ENCODE measurements at regions not wholly inside any gene's neighbourhood (a gene's known extent, or its start where the extent isn't known, plus 50 kb on each side); places are given as distances from the start of the nearest gene placed in this dataset.

DNA sequence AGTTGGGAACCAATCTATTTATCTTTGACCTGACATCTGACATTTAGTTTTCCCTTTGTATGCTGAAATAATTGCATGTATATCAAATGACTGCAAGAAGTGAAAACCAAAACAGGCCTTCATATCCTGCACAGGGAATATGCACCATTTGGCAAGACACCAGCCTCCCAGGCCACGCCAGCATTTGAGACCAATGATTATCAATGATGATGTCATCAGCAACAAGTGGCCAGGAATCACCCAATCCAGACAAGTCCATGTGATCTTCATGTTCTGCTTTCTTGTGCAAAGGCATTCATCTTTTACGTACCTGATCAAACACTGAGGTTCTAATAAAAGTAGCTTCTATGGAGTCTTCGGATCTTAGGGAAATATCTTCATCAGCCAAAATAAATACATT lies 107.4 kb upstream of the TENT5A start:
- TF ChIP-seq, protein P1, sequence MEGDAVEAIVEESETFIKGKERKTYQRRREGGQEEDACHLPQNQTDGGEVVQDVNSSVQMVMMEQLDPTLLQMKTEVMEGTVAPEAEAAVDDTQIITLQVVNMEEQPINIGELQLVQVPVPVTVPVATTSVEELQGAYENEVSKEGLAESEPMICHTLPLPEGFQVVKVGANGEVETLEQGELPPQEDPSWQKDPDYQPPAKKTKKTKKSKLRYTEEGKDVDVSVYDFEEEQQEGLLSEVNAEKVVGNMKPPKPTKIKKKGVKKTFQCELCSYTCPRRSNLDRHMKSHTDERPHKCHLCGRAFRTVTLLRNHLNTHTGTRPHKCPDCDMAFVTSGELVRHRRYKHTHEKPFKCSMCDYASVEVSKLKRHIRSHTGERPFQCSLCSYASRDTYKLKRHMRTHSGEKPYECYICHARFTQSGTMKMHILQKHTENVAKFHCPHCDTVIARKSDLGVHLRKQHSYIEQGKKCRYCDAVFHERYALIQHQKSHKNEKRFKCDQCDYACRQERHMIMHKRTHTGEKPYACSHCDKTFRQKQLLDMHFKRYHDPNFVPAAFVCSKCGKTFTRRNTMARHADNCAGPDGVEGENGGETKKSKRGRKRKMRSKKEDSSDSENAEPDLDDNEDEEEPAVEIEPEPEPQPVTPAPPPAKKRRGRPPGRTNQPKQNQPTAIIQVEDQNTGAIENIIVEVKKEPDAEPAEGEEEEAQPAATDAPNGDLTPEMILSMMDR (IDR thresholded peaks at IDR 0.05), result no peak
- no peak for ATAC-seq (ENCODE audit: low FRiP score)
- no peak for DNase-seq (ENCODE audit: low spot score)

DNA sequence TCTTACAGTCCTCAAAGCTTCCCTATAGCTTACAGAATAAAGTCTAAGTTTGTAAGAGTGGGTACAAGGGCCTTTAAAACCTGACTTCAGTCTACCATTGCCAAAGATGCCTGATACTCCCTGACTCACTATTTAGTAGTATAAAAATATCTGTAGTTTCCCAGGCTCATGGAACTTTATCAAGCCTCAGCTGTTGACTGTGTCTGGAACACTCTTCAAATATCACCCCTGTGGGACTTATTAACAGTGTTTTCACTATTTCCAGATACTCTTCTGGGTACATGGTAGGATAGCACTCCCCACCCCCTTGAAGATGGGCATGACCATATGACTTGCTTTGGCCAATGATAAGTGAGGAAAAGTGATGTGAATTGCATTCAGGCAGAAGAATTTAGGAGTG lies 105.3 kb upstream of the TENT5A start:
- TF ChIP-seq, protein P1 (IDR thresholded peaks at IDR 0.05), result no peak
- DNase-seq (ENCODE audit: low spot score), result no peak
- no peak for ATAC-seq (ENCODE audit: low FRiP score)

DNA sequence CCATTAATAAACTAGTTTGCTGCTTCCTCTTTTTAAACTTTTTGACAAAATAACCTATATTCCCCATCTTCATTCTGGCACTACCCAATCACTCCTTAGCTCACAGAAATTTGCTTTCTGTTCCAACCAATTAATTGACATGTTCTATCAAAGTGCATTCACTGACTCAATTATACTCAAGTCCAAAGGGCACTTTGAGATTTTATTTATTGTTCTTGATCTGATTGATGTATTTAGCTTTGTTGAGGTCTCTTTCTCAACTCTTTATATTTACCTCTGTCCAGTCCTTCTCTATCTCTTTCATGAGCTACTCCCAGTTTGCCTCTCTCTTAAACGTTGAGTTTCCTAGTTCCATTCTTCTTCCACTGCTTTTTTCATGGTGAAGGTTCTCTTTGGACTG lies 104.4 kb upstream of the TENT5A start:
- ATAC-seq (ENCODE audit: low FRiP score), result no peak
- no peak for DNase-seq (ENCODE audit: low spot score)
- TF ChIP-seq, protein P1 (IDR thresholded peaks at IDR 0.05), result no peak

DNA sequence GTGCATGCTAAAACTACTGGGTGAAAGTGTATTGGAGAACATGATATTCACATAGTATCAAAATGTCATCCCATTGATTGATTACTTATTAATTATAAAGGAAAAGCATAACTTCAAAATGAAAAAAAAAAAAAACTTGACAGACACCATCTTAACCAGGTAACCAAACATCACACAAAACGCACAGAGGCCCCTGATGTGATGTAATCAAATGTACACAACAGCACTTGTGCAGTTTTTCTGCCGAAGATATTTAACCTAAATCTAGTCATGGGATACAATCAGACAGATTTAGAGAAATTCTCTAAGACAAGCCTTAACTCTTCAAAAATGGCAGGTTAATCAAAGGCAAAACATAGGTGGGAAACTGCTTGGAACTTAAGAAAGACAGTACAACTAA lies 102.0 kb upstream of the TENT5A start:
- TF ChIP-seq, protein P1 (IDR thresholded peaks at IDR 0.05), result no peak
- ATAC-seq (ENCODE audit: low FRiP score), result no peak
- no peak for DNase-seq (ENCODE audit: low spot score)

DNA sequence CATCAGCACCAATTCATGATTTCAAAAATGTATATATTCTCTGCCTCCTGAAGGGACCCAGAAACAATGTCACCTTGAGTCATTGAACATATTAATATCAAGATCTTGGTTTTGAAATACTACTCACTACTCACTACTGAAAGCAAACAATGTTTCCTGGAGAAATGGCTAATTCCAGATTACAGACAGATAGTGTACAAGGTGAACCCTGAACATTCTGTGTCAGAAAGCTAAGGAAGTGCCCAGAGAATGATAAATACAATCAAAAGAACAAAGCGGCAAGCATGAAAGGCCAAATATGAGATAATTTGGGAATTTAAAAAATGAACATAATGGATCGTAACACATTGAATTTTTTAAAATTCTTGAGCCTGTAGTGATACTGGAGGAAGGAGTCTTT lies 101.5 kb upstream of the TENT5A start:
- TF ChIP-seq, protein P1 (IDR thresholded peaks at IDR 0.05), result no peak
- DNase-seq (ENCODE audit: low spot score) (no peak), ATAC-seq (ENCODE audit: low FRiP score) (no peak)

DNA sequence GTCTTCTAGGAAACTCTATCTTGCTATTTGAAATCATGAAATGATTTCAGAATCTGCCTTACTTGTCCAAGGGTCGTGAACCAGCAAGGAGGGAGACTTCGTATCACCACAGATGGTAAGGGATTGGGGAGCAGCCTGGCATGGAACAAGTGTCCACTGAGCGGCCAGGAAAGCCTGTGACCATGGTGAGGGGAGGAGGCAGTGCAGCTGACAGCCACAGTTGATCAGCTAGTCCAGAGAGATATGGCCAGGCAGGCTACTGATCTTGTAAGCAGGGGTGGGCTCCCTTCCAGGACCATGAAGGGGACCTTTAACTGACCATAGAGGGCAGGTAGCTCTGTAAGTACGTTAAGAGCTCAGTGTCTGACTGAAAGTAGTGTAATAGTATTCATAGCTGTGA lies 96.8 kb upstream of the TENT5A start:
- TF ChIP-seq, protein P1 (IDR thresholded peaks at IDR 0.05), result no peak
- ATAC-seq (ENCODE audit: low FRiP score) (no peak), DNase-seq (ENCODE audit: low spot score) (no peak)

DNA sequence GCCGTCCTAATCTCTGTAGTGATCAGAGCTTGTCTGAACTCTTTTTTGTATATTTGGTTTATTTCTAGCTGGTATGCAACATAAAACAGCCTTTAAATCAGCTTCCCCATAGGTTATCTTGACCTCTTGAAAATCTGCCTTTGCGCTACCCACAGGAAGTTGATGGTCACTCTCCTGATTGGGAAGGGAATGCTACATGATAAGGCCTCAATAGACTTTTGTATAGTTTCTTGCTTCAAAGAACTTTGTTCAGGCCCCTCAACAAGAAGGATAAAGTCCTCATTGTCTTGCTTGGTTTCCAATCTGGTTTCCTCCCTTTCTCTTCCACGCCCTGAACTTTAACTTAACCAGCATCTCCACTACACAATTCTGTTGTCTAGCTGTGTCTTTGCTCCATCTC lies 95.4 kb upstream of the TENT5A start:
- DNase-seq (ENCODE audit: low spot score) (no peak), ATAC-seq (ENCODE audit: low FRiP score) (no peak)
- TF ChIP-seq, protein P1 (IDR thresholded peaks at IDR 0.05), result no peak
